Thyroid gland (tissue), 4 donors: ENCODE measurements at regions not wholly inside any gene's neighbourhood (a gene's known extent, or its start where the extent isn't known, plus 50 kb on each side); places are given as distances from the start of the nearest gene placed in this dataset.

Experiments
- DNase-seq, 2 donors: peaks; one replicate each; pipeline ENCODE4 v3.0.0-alpha.2; 2019
- H3K27ac ChIP-seq, 3 donors: fragments of 200-600 bp; sonication (generic); 1 replicate in 2 of 3; 2 replicates in 1 of 3; pipeline ENCODE4 v1.5.1; 2016 to 2019; ENCODE audit warnings: mild to moderate bottlenecking in 1 of 3, moderate library complexity in 1 of 3
- H3K27me3 ChIP-seq: fragments of 200-600 bp; sonication (generic); one replicate; pipeline ENCODE4 v1.5.1; 2019
- H3K36me3 ChIP-seq, 2 donors: fragments of 200-600 bp; sonication (generic); one replicate each; pipeline ENCODE4 v1.5.1; 2016 to 2019
- H3K4me1 ChIP-seq, 2 donors: fragments of 200-600 bp; sonication (generic); one replicate each; pipeline ENCODE4 v1.5.1; 2017 to 2019
- H3K4me3 ChIP-seq, 3 donors: fragments of 200-600 bp; sonication (generic); replicated peaks in 1 of 3; 1 replicate in 2 of 3; 2 replicates in 1 of 3; pipeline ENCODE4 v1.5.1; 2016; ENCODE audit warnings: mild to moderate bottlenecking in 1 of 3
- H3K9me3 ChIP-seq: fragments of 200-600 bp; sonication (generic); one replicate; pipeline ENCODE4 v1.5.1; 2017
- CTCF ChIP-seq, 6 experiments: fragments of 200-600 bp in 3 of 6; fragments of 450-650 bp in 3 of 6; sonication (generic) in 3 of 6; IDR thresholded peaks; one replicate each; pipeline ENCODE4 v1.5.1; 2016 to 2019; ENCODE audit warnings: antibody characterized with exemption in 6 of 6, mild to moderate bottlenecking in 2 of 6, inconsistent platforms in 1 of 6, moderate library complexity in 1 of 6
- POLR2A ChIP-seq, 2 donors: fragments of 450-650 bp; IDR thresholded peaks; one replicate each; pipeline ENCODE4 v1.6.1; 2017; ENCODE audit warnings: antibody characterized with exemption in 2 of 2, mild to moderate bottlenecking in 2 of 2, moderate library complexity in 1 of 2
- WGBS, 2 donors: methylation state at CpG; one replicate each; pipeline ENCODE4 v1.1.5; 2017; 5-methylcytosine and 5-hydroxymethylcytosine counted together
- intact Hi-C: fragments of 100-400 bp; cut with DNase I; formaldehyde crosslinking; loops from one replicate; pipeline ENCODE4 v1.15.1; 2023

GRCh38 chr2:217269701-217270484, 410.0 kb upstream of the TNP1 start:
- TF ChIP-seq POLR2A (IDR thresholded peaks at IDR 0.05) (no peak), CTCF (IDR thresholded peaks at IDR 0.05) (no peak)
- no peak overlapping the region for H3K4me3 ChIP-seq
- no peak for DNase-seq
- WGBS, 2 donors: 66 to 70% methylated on average over 8 of the region's 8 CpGs
- H3K36me3 ChIP-seq: no peaks in the 10 kb centered on the region
- H3K27me3 ChIP-seq: no peaks in the 10 kb centered on the region
- H3K27ac ChIP-seq: no peak overlapping the region
- H3K9me3 ChIP-seq: no peaks in the 10 kb centered on the region
- intact Hi-C loops: no loop called here
- peaks cover 0 to 7% of the 10 kb centered on the region in 2 donors for H3K4me1 ChIP-seq

- no peaks in the 10 kb centered on the region for H3K9me3 ChIP-seq
- no peak overlapping the region for H3K27ac ChIP-seq
- 91 to 92% methylated on average over 7 of the region's 7 CpGs for WGBS, 2 donors
- TF ChIP-seq POLR2A (IDR thresholded peaks at IDR 0.05): no peak
- TF ChIP-seq CTCF (IDR thresholded peaks at IDR 0.05): no peak
- no peaks in the 10 kb centered on the region for H3K36me3 ChIP-seq
- no peak for DNase-seq
- no peaks in the 10 kb centered on the region for H3K27me3 ChIP-seq
- peaks cover 0 to 7% of the 10 kb centered on the region in 2 donors for H3K4me1 ChIP-seq
- H3K4me3 ChIP-seq: no peak overlapping the region
- intact Hi-C loops: no loop called here
These were observed 409.1 kb upstream of the TNP1 start for GRCh38 chr2:217268978-217269377.

GRCh38 chr2:217267758-217268157, 407.9 kb upstream of the TNP1 start:
- intact Hi-C loops: no loop called here
- Histone ChIP-seq H3K4me3 (no peak overlapping the region), H3K4me1 (peaks cover 3 to 7% of the 10 kb centered on the region in 2 donors), H3K27ac (no peak overlapping the region), H3K9me3 (no peaks in the 10 kb centered on the region), H3K36me3 (no peaks in the 10 kb centered on the region), H3K27me3 (no peaks in the 10 kb centered on the region)
- no peak for DNase-seq
- WGBS, 2 donors: 92 to 100% methylated on average over 1 of the region's 1 CpG
- TF ChIP-seq POLR2A (IDR thresholded peaks at IDR 0.05) (no peak), CTCF (IDR thresholded peaks at IDR 0.05) (no peak)

GRCh38 chr2:217263756-217264155, 403.9 kb upstream of the TNP1 start:
- H3K9me3 ChIP-seq: no peaks in the 10 kb centered on the region
- no peak for DNase-seq
- no peaks in the 10 kb centered on the region for H3K27me3 ChIP-seq
- no peak overlapping the region for H3K27ac ChIP-seq
- intact Hi-C loops: no loop called here
- TF ChIP-seq POLR2A (IDR thresholded peaks at IDR 0.05) (no peak), CTCF (IDR thresholded peaks at IDR 0.05) (no peak)
- peaks cover 6 to 7% of the 10 kb centered on the region in 2 donors for H3K4me1 ChIP-seq
- H3K36me3 ChIP-seq: no peaks in the 10 kb centered on the region
- 51 to 53% methylated on average over 3 of the region's 3 CpGs for WGBS, 2 donors
- H3K4me3 ChIP-seq: no peak overlapping the region

GRCh38 chr2:217262911-217263310, 403.0 kb upstream of the TNP1 start:
- Histone ChIP-seq H3K36me3 (no peaks in the 10 kb centered on the region), H3K4me3 (no peak overlapping the region), H3K27ac (no peak overlapping the region), H3K9me3 (no peaks in the 10 kb centered on the region), H3K4me1 (peaks cover 6 to 7% of the 10 kb centered on the region in 2 donors), H3K27me3 (no peaks in the 10 kb centered on the region)
- peak; percentile 33 to 34 for DNase-seq
- TF ChIP-seq CTCF (IDR thresholded peaks at IDR 0.05) (no peak), POLR2A (IDR thresholded peaks at IDR 0.05) (no peak)
- 35 to 39% methylated on average over 2 of the region's 2 CpGs for WGBS, 2 donors
- intact Hi-C loops: no loop called here
